ENCODE measurements at regions not wholly inside any gene's neighbourhood (a gene's known extent, or its start where the extent isn't known, plus 50 kb on each side); places are given as distances from the start of the nearest gene placed in this dataset.

DNA sequence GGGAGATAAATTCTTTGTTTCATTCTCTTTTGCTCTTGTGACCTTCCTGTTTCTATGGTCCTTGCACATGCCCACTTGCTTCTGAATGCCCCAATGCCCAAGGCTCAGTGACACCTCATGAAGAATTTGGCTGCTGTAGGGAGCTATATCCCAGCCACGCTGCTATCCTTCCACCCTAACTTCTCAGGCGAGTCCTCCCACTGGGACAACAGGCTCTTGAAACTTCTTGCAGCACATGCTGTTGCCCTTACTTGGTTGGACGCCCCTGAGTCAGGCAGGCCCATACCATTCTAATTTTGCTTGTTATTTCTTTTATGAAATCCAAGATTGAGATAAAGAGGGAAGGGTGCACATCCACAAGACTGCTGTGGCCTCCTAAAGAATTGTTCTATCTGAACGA lies 57.6 kb upstream of the BLID start:
- TF ChIP-seq EZH2 (IDR thresholded peaks at IDR 0.05): no peak
- TF ChIP-seq, protein P1, sequence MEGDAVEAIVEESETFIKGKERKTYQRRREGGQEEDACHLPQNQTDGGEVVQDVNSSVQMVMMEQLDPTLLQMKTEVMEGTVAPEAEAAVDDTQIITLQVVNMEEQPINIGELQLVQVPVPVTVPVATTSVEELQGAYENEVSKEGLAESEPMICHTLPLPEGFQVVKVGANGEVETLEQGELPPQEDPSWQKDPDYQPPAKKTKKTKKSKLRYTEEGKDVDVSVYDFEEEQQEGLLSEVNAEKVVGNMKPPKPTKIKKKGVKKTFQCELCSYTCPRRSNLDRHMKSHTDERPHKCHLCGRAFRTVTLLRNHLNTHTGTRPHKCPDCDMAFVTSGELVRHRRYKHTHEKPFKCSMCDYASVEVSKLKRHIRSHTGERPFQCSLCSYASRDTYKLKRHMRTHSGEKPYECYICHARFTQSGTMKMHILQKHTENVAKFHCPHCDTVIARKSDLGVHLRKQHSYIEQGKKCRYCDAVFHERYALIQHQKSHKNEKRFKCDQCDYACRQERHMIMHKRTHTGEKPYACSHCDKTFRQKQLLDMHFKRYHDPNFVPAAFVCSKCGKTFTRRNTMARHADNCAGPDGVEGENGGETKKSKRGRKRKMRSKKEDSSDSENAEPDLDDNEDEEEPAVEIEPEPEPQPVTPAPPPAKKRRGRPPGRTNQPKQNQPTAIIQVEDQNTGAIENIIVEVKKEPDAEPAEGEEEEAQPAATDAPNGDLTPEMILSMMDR (IDR thresholded peaks at IDR 0.05): no peak
